ENCODE measurements at regions not wholly inside any gene's neighbourhood (a gene's known extent, or its start where the extent isn't known, plus 50 kb on each side); places are given as distances from the start of the nearest gene placed in this dataset.

DNA sequence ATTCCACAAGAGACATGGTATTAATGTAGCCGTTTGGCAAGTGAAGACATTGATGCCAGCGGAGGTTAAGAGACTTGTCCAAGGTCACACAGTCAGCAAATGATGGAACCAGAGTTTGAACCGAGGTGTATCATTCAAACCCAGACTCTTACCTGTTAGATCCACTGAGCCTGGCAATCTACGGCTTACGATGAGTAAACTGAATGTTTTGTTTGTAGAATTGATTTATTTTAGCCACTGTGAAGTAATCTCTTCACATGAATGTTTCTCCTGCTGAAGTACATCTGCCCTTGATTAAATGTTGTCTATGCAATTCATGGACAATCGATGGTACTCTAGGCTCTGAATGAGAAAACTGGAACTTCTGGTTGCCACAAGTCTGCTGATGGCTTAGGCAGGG, 155.5 kb upstream of the NAV2 start:
- no peak for TF ChIP-seq ARNTL (CRISPR knock-in tag; IDR thresholded peaks at IDR 0.05; ENCODE audit: borderline replicate concordance, low read depth)
- no peak for TF ChIP-seq ESRRG (CRISPR knock-in tag; IDR thresholded peaks at IDR 0.05)
- no peak for TF ChIP-seq TSHZ2 (CRISPR knock-in tag; IDR thresholded peaks at IDR 0.05)
- TF ChIP-seq CSRNP3 (CRISPR knock-in tag; IDR thresholded peaks at IDR 0.05), result no peak
- TF ChIP-seq OSR1 (CRISPR knock-in tag; IDR thresholded peaks at IDR 0.05), result no peak
- TF ChIP-seq BACH2 (CRISPR knock-in tag; IDR thresholded peaks at IDR 0.05; ENCODE audit: borderline replicate concordance), result no peak
- no peak for TF ChIP-seq GLIS3 (CRISPR knock-in tag; IDR thresholded peaks at IDR 0.05)
- TF ChIP-seq PPARA (CRISPR knock-in tag; IDR thresholded peaks at IDR 0.05; ENCODE audit: borderline replicate concordance), result no peak
- TF ChIP-seq ISL1 (CRISPR knock-in tag; IDR thresholded peaks at IDR 0.05), result no peak
- no peak for TF ChIP-seq ZNF8 (CRISPR knock-in tag; IDR thresholded peaks at IDR 0.05)
- TF ChIP-seq ZNF565 (CRISPR knock-in tag; conservative IDR thresholded peaks at IDR 0.05; ENCODE audit: low read depth), result no peak
- no peak for TF ChIP-seq CSDC2 (CRISPR knock-in tag; IDR thresholded peaks at IDR 0.05)
- TF ChIP-seq SNAI2 (CRISPR knock-in tag; IDR thresholded peaks at IDR 0.05), result no peak
- TF ChIP-seq TCF4 (CRISPR knock-in tag; IDR thresholded peaks at IDR 0.05; ENCODE audit: borderline replicate concordance), result no peak
- no peak for ATAC-seq

DNA sequence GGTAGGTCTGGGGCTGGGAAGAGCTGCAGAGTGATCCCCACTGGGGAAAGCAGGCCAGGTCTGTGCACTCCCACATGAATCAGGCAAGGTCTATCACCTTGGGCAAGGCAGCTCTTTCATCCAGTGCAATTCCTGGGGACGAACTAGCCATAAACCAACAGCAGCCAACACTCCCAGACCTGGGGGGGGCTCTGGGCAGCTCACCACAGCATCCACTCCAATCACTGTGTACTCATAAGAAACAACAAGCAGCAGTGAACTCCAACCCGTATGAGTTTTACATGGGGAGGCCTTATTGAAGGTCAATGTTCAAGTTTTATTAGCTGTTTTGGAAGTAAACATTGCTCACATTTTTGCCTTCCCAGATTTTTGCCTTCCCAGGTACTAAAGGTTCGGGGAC, 157.4 kb upstream of the NAV2 start:
- TF ChIP-seq RARB (CRISPR knock-in tag; IDR thresholded peaks at IDR 0.05) (no peak), PPARA (CRISPR knock-in tag; IDR thresholded peaks at IDR 0.05; ENCODE audit: borderline replicate concordance) (no peak), TCF4 (CRISPR knock-in tag; IDR thresholded peaks at IDR 0.05; ENCODE audit: borderline replicate concordance) (no peak)
- ATAC-seq, result no peak

DNA sequence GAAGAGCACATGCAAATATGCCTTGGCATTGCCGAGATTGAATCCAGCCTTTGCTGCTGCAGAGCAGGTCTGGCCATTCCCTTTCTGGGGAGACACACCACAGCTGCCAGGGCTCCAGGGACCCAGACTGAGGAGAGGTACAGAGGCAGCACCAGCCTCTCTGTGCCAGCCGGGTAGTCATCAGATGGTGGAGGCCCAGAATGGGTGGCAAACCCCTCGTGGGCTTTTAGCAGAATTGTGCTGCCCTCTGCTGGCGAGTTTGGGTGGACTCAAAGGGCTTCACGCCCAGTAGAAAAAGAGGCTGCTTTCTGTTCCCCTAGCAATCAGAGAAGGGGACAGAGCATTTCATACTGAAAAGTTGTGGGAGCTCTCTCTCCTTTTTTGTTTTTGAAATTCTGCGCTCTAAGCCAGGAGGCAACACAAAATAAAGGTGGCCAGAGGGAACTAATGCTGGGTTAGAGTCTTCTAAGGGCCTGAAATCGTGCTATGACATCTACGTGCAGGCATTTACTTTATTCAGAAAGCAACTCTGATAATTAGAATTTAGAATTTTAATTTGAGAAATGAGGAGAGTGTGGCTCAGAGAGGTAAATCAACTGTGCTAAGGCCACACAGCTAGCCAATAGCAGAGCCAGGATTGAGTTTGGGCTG, 158.8 kb upstream of the NAV2 start:
- no peak for TF ChIP-seq POU6F1 (CRISPR knock-in tag; IDR thresholded peaks at IDR 0.05; ENCODE audit: borderline replicate concordance, low read depth)
- no peak for TF ChIP-seq ZNF70 (CRISPR knock-in tag; IDR thresholded peaks at IDR 0.05)
- TF ChIP-seq CSRNP3 (CRISPR knock-in tag; IDR thresholded peaks at IDR 0.05), result no peak
- no peak for TF ChIP-seq TOX (CRISPR knock-in tag; IDR thresholded peaks at IDR 0.05; ENCODE audit: borderline replicate concordance)
- no peak for TF ChIP-seq TSHZ2 (CRISPR knock-in tag; IDR thresholded peaks at IDR 0.05)
- TF ChIP-seq GLIS3 (CRISPR knock-in tag; IDR thresholded peaks at IDR 0.05), result no peak
- TF ChIP-seq, protein P1, sequence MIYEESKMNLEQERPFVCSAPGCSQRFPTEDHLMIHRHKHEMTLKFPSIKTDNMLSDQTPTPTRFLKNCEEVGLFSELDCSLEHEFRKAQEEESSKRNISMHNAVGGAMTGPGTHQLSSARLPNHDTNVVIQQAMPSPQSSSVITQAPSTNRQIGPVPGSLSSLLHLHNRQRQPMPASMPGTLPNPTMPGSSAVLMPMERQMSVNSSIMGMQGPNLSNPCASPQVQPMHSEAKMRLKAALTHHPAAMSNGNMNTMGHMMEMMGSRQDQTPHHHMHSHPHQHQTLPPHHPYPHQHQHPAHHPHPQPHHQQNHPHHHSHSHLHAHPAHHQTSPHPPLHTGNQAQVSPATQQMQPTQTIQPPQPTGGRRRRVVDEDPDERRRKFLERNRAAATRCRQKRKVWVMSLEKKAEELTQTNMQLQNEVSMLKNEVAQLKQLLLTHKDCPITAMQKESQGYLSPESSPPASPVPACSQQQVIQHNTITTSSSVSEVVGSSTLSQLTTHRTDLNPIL (CRISPR knock-in tag; IDR thresholded peaks at IDR 0.05; ENCODE audit: low read depth), result no peak
- no peak for TF ChIP-seq CSDC2 (CRISPR knock-in tag; IDR thresholded peaks at IDR 0.05)
- TF ChIP-seq RARB (CRISPR knock-in tag; IDR thresholded peaks at IDR 0.05), result no peak
- TF ChIP-seq ZFP30 (CRISPR knock-in tag; IDR thresholded peaks at IDR 0.05), result no peak
- TF ChIP-seq, protein P2, sequence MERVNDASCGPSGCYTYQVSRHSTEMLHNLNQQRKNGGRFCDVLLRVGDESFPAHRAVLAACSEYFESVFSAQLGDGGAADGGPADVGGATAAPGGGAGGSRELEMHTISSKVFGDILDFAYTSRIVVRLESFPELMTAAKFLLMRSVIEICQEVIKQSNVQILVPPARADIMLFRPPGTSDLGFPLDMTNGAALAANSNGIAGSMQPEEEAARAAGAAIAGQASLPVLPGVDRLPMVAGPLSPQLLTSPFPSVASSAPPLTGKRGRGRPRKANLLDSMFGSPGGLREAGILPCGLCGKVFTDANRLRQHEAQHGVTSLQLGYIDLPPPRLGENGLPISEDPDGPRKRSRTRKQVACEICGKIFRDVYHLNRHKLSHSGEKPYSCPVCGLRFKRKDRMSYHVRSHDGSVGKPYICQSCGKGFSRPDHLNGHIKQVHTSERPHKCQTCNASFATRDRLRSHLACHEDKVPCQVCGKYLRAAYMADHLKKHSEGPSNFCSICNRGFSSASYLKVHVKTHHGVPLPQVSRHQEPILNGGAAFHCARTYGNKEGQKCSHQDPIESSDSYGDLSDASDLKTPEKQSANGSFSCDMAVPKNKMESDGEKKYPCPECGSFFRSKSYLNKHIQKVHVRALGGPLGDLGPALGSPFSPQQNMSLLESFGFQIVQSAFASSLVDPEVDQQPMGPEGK (CRISPR knock-in tag; IDR thresholded peaks at IDR 0.05; ENCODE audit: borderline replicate concordance), result no peak
- no peak for TF ChIP-seq ESRRG (CRISPR knock-in tag; IDR thresholded peaks at IDR 0.05)
- TF ChIP-seq ZNF565 (CRISPR knock-in tag; conservative IDR thresholded peaks at IDR 0.05; ENCODE audit: low read depth), result no peak
- no peak for TF ChIP-seq ZNF8 (CRISPR knock-in tag; IDR thresholded peaks at IDR 0.05)
- no peak for TF ChIP-seq ARNTL (CRISPR knock-in tag; IDR thresholded peaks at IDR 0.05; ENCODE audit: borderline replicate concordance, low read depth)
- no peak for TF ChIP-seq ISL1 (CRISPR knock-in tag; IDR thresholded peaks at IDR 0.05)
- ATAC-seq, result peak; percentile 87
